ENCODE measurements at regions not wholly inside any gene's neighbourhood (a gene's known extent, or its start where the extent isn't known, plus 50 kb on each side); places are given as distances from the start of the nearest gene placed in this dataset.
"Not testable (repeated sequence)": the region's sequence is repeated elsewhere in the genome, so short reads cannot be mapped to it uniquely, and the experiment has no call there.

- not testable (repeated sequence) for DNase-seq
Measured at GRCh38 chr2:132332345-132333033, 84.1 kb upstream of the GPR39 start.

DNA sequence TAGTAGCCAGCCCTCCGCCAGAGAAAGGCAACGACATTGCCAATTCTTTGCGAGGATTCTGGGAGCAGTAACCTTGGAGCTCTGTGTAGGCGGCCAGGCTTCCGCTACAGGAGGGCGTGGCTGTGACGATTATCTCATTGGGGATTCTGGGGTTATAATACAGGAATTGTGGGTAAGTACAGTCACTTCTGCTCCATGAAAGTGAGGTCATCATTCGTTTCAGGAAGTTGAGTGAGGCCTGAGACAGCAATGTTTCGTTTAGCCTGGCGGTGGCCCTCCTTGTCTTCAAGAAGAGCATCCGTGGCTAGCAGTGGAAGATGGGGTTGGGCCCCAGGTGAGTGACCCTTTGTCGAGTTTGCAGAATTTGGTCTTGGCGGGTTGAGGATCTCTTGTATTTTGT, 79.5 kb upstream of the GPR39 start:
- DNase-seq = not testable (repeated sequence)

- not testable (repeated sequence) for DNase-seq
Measured at GRCh38 chr2:132337844-132338243, 78.8 kb upstream of the GPR39 start.

DNA sequence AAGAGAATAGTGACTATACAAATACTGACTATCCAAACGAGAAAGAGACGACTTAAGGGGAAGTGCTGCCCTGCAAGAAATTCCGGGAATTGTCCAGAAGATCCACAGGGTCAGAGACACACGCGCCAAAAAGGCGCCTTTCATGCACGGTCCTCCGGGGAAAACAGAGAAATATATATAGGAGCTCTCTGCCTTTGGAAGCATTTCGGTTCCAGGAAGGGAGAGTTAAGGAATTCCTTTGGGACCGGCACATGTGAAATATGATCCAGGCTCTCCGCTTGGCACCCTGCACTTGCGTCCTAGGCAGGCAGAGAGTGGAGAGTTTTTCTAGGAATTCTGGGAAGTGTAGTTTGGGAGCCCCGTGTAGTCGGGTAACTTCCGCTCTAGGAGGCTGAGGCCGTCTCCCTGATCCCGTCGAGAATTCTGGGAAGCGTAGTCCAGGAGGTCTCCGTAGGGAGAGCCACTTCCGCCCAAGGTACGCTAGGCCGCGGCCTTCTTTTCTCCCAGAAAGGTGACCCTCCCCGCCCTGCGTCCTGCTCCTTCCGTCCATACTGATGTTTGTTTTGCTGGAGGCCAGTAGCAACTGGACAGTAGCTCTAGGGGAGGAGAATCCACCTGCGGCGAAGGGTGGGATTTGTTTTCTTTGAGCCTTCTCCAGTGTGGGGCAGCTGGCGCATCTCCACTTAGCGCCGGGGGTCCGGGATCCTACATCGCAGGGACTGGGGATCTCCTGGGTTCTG, 69.4 kb upstream of the GPR39 start:
- peak; percentile 75 for DNase-seq

DNA sequence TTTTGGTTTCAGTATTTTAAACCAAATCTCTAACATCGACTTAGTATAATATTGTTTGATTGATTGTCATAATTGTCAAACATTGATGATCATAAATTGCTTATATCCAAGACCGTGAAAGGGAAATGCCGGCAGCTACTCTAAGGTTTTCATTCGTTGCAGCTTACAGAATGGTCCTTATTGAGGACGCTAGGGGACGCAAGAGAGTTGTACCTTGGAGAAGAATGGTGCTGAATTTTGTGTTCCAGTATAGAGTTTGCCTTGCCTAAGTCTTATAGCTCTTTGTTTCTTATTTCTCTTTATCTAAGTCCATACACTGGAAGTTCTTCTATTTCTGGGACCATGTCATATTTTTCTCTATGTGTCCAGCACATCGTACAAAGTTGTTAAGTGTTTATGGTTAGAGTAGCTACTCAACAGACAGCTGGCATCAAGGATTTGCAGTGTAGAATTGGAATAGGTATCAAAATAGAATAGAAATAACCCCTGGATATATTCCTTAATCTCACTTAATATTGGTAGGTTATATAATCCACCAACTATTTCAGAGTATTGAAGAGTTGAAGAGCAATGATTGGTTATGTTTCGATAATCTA, 67.4 kb upstream of the GPR39 start:
- peak; percentile 48 for DNase-seq

GRCh38 chr2:132351668-132352067, 64.9 kb upstream of the GPR39 start:
- not testable (repeated sequence) for DNase-seq

DNA sequence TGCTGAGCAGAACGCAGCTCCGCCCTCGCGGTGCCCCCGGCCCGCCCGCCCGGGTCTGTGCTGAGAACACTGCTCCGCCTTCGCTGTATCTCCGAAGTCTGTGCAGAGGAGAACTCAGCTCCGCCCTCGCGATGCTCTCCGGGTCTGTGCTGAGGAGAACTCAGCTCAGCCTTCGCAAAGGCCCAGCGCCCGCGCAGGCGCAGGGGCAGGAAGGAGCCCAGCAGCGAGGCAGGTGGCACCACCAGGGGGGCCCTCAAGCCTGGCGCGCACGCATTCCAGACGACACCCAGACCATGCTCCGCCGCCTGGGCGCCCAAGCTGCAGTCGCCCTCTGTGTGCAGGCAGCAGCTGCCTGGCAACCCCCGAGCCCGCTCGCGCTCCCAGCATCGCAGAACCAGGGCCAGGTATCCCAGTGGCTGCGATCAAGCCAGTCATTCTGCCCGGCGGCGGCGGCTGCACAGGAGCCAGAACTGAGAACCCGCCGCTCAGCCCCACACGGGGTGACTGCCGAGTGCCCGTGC, 64.1 kb upstream of the GPR39 start:
- peak; percentile 77 for DNase-seq

GRCh38 chr2:132353380-132353779, 63.2 kb upstream of the GPR39 start:
- not testable (repeated sequence) for DNase-seq

GRCh38 chr2:132360964-132361363, 55.6 kb upstream of the GPR39 start:
- DNase-seq = not testable (repeated sequence)

DNA sequence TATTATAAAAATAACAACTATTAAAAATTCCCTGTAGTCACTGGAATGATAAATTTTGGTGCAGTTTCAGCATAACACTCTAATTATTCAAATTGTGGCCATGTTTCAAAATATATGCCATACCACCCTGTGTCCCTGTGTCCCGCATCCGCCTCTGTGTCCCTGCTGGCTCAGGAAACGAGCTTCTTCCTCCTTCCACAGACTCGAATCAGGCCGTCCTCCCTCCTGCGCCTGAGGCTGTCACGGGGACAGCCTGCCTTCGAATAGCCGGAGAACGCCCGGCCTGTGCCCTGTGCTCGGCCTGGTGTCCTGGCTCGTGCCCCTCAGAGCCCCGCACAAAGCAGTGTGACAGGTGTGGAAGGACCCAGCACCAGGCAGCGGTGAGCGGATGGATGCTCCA, 55.1 kb upstream of the GPR39 start:
- not testable (repeated sequence) for DNase-seq

GRCh38 chr2:132363352-132363751, 53.3 kb upstream of the GPR39 start:
- not testable (repeated sequence) for DNase-seq

GRCh38 chr2:132365963-132366362, 50.6 kb upstream of the GPR39 start:
- not testable (repeated sequence) for DNase-seq

DNA sequence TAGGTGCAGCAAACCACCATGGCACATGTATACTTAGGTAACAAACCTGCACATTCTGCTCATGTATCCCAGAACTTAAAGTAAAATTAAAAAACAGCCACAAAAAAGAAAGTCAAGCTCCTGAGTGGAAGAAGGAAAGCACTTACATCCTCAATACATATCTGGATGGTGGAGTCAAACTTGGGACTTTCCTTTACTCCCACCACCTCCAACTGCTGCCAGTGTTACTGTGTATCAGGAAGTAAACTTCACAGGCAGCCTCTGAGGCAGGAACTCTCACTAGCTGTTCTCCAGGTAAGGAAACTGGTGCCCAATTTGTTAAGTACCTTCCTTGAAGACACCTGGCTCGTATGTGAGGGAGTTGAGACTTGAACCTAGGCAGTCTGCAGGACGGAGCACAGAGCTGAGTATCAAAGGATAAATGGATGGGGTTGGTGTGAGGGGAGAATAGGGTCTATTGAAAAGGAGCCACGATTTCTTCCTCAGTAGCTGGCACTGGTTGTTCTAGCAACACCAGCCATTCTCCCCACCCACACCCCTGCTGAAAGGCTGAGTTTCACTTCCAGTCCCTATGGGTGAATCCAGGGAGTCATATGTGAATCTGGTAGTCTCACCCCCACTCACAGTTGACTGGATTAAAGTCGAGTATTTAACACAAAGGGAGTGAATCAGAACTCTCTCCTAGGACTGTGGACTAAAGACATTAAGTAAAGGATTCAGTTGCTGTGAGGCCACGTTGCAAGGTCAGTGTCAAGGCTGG, 50.0 kb upstream of the GPR39 start:
- no peak for DNase-seq

Measured in DMS79 (cell line).